ENCODE measurements at regions not wholly inside any gene's neighbourhood (a gene's known extent, or its start where the extent isn't known, plus 50 kb on each side); places are given as distances from the start of the nearest gene placed in this dataset.

GRCh38 chr5:171617266-171617665 lies 168.4 kb upstream of the SMIM23 start:
- no peak for TF ChIP-seq EP300 (conservative IDR thresholded peaks at IDR 0.05; ENCODE audit: poor library complexity, severe bottlenecking)
- TF ChIP-seq SMC3 (conservative IDR thresholded peaks at IDR 0.05; ENCODE audit: poor library complexity), result no peak
- no peak for TF ChIP-seq MXI1 (conservative IDR thresholded peaks at IDR 0.05; ENCODE audit: poor library complexity, severe bottlenecking)
- TF ChIP-seq REST (IDR thresholded peaks at IDR 0.05; ENCODE audit: borderline replicate concordance), result no peak
- TF ChIP-seq TAF1 (IDR thresholded peaks at IDR 0.05; ENCODE audit: low read depth), result no peak
- Histone ChIP-seq H3K9ac (ENCODE audit: low read length) (no peak overlapping the region), H3K36me3 (ENCODE audit: insufficient read depth, low read length) (no peaks in the 10 kb centered on the region), H3F3A (ENCODE audit: insufficient read depth, low read length, poor library complexity, severe bottlenecking) (no peaks in the 10 kb centered on the region), H2AFZ (ENCODE audit: low read depth, low read length) (no peak overlapping the region), H3K27me3 (ENCODE audit: insufficient read depth, low read depth, low read length) (peaks cover 20% of the 10 kb centered on the region), H3K27ac (ENCODE audit: low read length) (no peak overlapping the region), H3K9me2 (ENCODE audit: insufficient read depth, low read length) (no peaks in the 10 kb centered on the region), H3K79me2 (replicated peaks; ENCODE audit: insufficient read depth, low read length) (no peaks in the 10 kb centered on the region), H3K9me3 (ENCODE audit: low read length) (no peaks in the 10 kb centered on the region), H3K4me2 (ENCODE audit: low read length) (no peak overlapping the region), H3K4me3 (ENCODE audit: low read length) (no peak overlapping the region), H4K20me1 (ENCODE audit: insufficient read depth) (no peaks in the 10 kb centered on the region)

GRCh38 chr5:171617817-171618591 lies 167.6 kb upstream of the SMIM23 start:
- Histone ChIP-seq H3K4me3 (ENCODE audit: low read length) (no peak overlapping the region), H3F3A (ENCODE audit: insufficient read depth, low read length, poor library complexity, severe bottlenecking) (no peaks in the 10 kb centered on the region), H4K20me1 (ENCODE audit: insufficient read depth) (no peaks in the 10 kb centered on the region), H3K9ac (ENCODE audit: low read length) (no peak overlapping the region), H3K4me2 (ENCODE audit: low read length) (no peak overlapping the region), H3K9me2 (ENCODE audit: insufficient read depth, low read length) (no peaks in the 10 kb centered on the region), H3K27ac (ENCODE audit: low read length) (no peak overlapping the region), H3K27me3 (ENCODE audit: insufficient read depth, low read depth, low read length) (peaks cover 20% of the 10 kb centered on the region), H2AFZ (ENCODE audit: low read depth, low read length) (no peak overlapping the region), H3K9me3 (ENCODE audit: low read length) (no peaks in the 10 kb centered on the region), H3K79me2 (replicated peaks; ENCODE audit: insufficient read depth, low read length) (no peaks in the 10 kb centered on the region), H3K36me3 (ENCODE audit: insufficient read depth, low read length) (no peaks in the 10 kb centered on the region)
- TF ChIP-seq TAF1 (IDR thresholded peaks at IDR 0.05; ENCODE audit: low read depth) (no peak), EP300 (conservative IDR thresholded peaks at IDR 0.05; ENCODE audit: poor library complexity, severe bottlenecking) (no peak)

- H4K20me1 ChIP-seq (ENCODE audit: insufficient read depth), result no peaks in the 10 kb centered on the region
- no peaks in the 10 kb centered on the region for H3F3A ChIP-seq (ENCODE audit: insufficient read depth, low read length, poor library complexity, severe bottlenecking)
- H3K4me2 ChIP-seq (ENCODE audit: low read length), result no peak overlapping the region
- H3K9me3 ChIP-seq (ENCODE audit: low read length), result no peaks in the 10 kb centered on the region
- no peaks in the 10 kb centered on the region for H3K79me2 ChIP-seq (replicated peaks; ENCODE audit: insufficient read depth, low read length)
- no peak overlapping the region for H3K27ac ChIP-seq (ENCODE audit: low read length)
- H3K9ac ChIP-seq (ENCODE audit: low read length), result no peak overlapping the region
- peaks cover 23% of the 10 kb centered on the region for H3K27me3 ChIP-seq (ENCODE audit: insufficient read depth, low read depth, low read length)
- H3K9me2 ChIP-seq (ENCODE audit: insufficient read depth, low read length), result no peaks in the 10 kb centered on the region
- H3K36me3 ChIP-seq (ENCODE audit: insufficient read depth, low read length), result no peaks in the 10 kb centered on the region
- TF ChIP-seq EZH2 (IDR thresholded peaks at IDR 0.05; ENCODE audit: borderline replicate concordance, insufficient read depth, low read length, poor library complexity, severe bottlenecking) (no peak), MXI1 (conservative IDR thresholded peaks at IDR 0.05; ENCODE audit: poor library complexity, severe bottlenecking) (no peak), EP300 (conservative IDR thresholded peaks at IDR 0.05; ENCODE audit: poor library complexity, severe bottlenecking) (no peak), RAD21 (conservative IDR thresholded peaks at IDR 0.05) (no peak), TAF1 (IDR thresholded peaks at IDR 0.05; ENCODE audit: low read depth) (no peak), POLR2AphosphoS5 (IDR thresholded peaks at IDR 0.05) (no peak), REST (IDR thresholded peaks at IDR 0.05; ENCODE audit: borderline replicate concordance) (no peak), CTCF (IDR thresholded peaks at IDR 0.05; ENCODE audit: poor library complexity, severe bottlenecking) (no peak), SMC3 (conservative IDR thresholded peaks at IDR 0.05; ENCODE audit: poor library complexity) (no peak)
- H2AFZ ChIP-seq (ENCODE audit: low read depth, low read length), result no peak overlapping the region
- no peak overlapping the region for H3K4me3 ChIP-seq (ENCODE audit: low read length)
Measured at GRCh38 chr5:171619196-171619595, 166.4 kb upstream of the SMIM23 start.

Measured in neural cell (in vitro differentiated cells).